ENCODE measurements at regions not wholly inside any gene's neighbourhood (a gene's known extent, or its start where the extent isn't known, plus 50 kb on each side); places are given as distances from the start of the nearest gene placed in this dataset.

DNA sequence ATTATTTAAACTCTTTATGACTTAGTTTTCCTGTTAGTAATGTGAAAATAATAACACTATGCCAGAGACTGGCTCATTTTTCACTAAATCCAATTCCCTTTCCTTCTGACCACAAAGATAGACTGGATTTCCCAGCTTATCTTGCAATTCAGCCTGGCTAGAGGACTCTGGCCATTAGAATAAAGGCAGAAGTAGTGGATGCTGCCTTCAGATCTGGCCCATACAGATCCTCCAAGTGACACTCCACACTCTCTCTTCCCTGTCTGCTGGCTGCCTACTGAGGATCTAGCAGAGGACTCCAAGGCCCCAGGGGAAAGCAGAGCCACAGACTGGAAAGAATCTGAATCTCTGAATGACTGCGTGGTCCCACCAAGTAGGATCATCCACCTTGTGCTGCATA lies 188.8 kb upstream of the LMNTD1 start:
- Histone ChIP-seq H3K9me3 (ENCODE audit: control insufficient read depth, low read length) (no peaks in the 10 kb centered on the region), H3K27ac (no peak overlapping the region), H3K79me2 (no peaks in the 10 kb centered on the region), H3K4me2 (ENCODE audit: low read length) (no peak overlapping the region), H2AFZ (no peak overlapping the region), H3K4me3 (ENCODE audit: low read depth, low read length) (no peak overlapping the region), H3K9ac (no peak overlapping the region), H3K27me3 (ENCODE audit: control insufficient read depth, insufficient read depth, low read length) (no peaks in the 10 kb centered on the region), H3K4me1 (no peaks in the 10 kb centered on the region), H3K36me3 (ENCODE audit: control insufficient read depth, insufficient read depth, low read length) (no peaks in the 10 kb centered on the region)
- TF ChIP-seq CTCF (IDR thresholded peaks at IDR 0.05), result no peak

DNA sequence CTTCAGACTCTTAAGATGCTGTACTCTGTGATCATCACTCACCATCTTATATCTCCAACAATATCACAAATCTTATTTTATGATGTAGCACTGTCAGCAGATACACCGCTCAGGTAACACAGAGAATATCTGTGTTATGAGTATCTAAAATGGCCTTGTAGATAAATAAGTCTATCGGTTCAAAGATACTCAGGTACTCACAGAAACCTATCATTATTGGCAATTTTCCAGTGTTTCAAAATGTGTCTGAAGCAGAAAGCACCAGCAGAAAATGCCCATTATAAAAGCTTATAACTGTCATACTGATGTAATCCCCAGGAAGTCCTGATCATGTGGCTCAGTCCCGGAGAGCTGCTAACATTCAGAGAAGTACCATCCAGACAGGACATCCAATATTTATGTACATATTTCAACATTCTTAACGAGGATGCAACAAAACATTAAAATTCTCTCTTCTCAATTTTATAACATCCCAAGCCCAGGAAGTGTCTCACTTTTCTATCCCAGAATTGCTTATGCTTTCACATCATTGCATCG lies 190.7 kb upstream of the LMNTD1 start:
- no peaks in the 10 kb centered on the region for H3K79me2 ChIP-seq
- H3K4me3 ChIP-seq (ENCODE audit: low read depth, low read length), result no peak overlapping the region
- no peak overlapping the region for H2AFZ ChIP-seq
- no peaks in the 10 kb centered on the region for H3K36me3 ChIP-seq (ENCODE audit: control insufficient read depth, insufficient read depth, low read length)
- TF ChIP-seq CTCF (IDR thresholded peaks at IDR 0.05), result no peak
- H3K4me2 ChIP-seq (ENCODE audit: low read length), result no peak overlapping the region
- no peaks in the 10 kb centered on the region for H3K4me1 ChIP-seq
- H3K27me3 ChIP-seq (ENCODE audit: control insufficient read depth, insufficient read depth, low read length), result no peaks in the 10 kb centered on the region
- no peak overlapping the region for H3K27ac ChIP-seq
- no peak overlapping the region for H3K9ac ChIP-seq
- H3K9me3 ChIP-seq (ENCODE audit: control insufficient read depth, low read length), result no peaks in the 10 kb centered on the region

DNA sequence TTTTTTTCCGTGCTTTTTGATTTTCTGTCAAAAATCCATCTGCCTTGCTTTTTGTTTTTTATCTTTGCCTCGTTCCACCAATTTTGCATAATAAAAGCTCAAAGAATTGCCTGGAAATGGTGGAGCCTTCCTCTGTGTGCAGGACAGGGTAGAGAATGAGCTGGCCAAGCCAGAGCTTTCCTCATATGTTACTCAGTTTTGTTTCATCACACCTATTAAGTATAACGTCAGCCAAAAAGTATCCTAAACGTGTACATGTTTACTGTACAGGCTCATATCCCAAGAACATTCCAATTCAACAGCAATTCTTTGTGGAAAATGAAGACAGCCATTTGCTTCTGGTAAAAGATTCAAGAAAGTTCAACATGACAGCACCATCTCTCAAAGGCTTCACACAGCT lies 191.2 kb upstream of the LMNTD1 start:
- no peak for TF ChIP-seq CTCF (IDR thresholded peaks at IDR 0.05)

DNA sequence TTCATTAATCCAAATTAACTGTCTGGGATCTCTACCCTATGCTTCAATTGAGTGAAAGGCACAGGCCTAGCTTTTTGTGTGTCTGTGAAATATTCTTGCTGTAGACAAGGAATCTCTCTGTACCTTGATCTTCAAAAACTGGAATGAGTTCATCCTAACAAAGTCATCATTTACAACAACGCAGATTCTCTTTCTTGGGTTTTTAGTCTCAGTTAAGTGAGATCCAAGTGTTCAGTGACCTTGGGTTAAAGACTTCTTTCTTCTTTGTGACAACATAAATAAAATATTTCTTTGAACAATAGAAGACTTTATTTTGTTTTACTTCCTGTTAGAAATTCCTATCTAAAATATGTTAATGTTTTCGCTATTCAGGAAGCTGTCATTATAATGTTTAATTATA lies 192.2 kb upstream of the LMNTD1 start:
- Histone ChIP-seq H3K79me2 (no peaks in the 10 kb centered on the region), H2AFZ (no peak overlapping the region), H3K27me3 (ENCODE audit: control insufficient read depth, insufficient read depth, low read length) (no peaks in the 10 kb centered on the region), H3K27ac (no peak overlapping the region), H3K4me2 (ENCODE audit: low read length) (no peak overlapping the region), H3K4me3 (ENCODE audit: low read depth, low read length) (no peak overlapping the region), H3K36me3 (ENCODE audit: control insufficient read depth, insufficient read depth, low read length) (no peaks in the 10 kb centered on the region), H3K9me3 (ENCODE audit: control insufficient read depth, low read length) (no peaks in the 10 kb centered on the region), H3K9ac (no peak overlapping the region), H3K4me1 (no peaks in the 10 kb centered on the region)
- no peak for TF ChIP-seq CTCF (IDR thresholded peaks at IDR 0.05)

More for the DNA sequence above, 191.2 kb upstream of the LMNTD1 start:
- Histone ChIP-seq H3K9me3 (ENCODE audit: control insufficient read depth, low read length) (no peaks in the 10 kb centered on the region), H3K27ac (no peak overlapping the region), H3K9ac (no peak overlapping the region), H3K79me2 (no peaks in the 10 kb centered on the region), H3K4me1 (no peaks in the 10 kb centered on the region), H3K36me3 (ENCODE audit: control insufficient read depth, insufficient read depth, low read length) (no peaks in the 10 kb centered on the region), H3K4me3 (ENCODE audit: low read depth, low read length) (no peak overlapping the region), H3K4me2 (ENCODE audit: low read length) (no peak overlapping the region), H3K27me3 (ENCODE audit: control insufficient read depth, insufficient read depth, low read length) (no peaks in the 10 kb centered on the region), H2AFZ (no peak overlapping the region)

DNA sequence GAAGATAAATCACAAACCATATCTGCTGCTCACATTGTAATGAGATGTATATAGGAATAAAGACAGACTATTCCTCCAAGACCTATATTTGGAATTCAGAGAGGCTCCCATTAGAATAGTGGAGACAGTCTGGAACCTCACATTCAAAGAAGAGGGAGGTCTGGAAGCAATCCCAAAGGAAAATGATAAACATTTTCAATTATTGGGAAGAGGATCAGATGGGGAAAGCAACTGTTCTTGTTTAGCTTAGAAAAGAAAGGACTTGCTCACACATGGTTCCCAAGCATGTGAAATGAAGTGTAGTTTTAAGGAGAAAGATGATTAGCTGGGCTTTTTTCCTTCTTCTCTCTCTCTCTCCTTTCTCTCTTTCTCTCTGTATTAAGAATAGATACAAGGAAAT lies 193.0 kb upstream of the LMNTD1 start:
- Histone ChIP-seq H3K9ac (no peak overlapping the region), H3K4me3 (ENCODE audit: low read depth, low read length) (no peak overlapping the region), H3K79me2 (no peaks in the 10 kb centered on the region), H3K36me3 (ENCODE audit: control insufficient read depth, insufficient read depth, low read length) (no peaks in the 10 kb centered on the region), H3K9me3 (ENCODE audit: control insufficient read depth, low read length) (no peaks in the 10 kb centered on the region), H2AFZ (no peak overlapping the region), H3K4me2 (ENCODE audit: low read length) (no peak overlapping the region), H3K4me1 (no peaks in the 10 kb centered on the region), H3K27ac (no peak overlapping the region), H3K27me3 (ENCODE audit: control insufficient read depth, insufficient read depth, low read length) (no peaks in the 10 kb centered on the region)
- no peak for TF ChIP-seq CTCF (IDR thresholded peaks at IDR 0.05)
